ENCODE measurements at regions not wholly inside any gene's neighbourhood (a gene's known extent, or its start where the extent isn't known, plus 50 kb on each side); places are given as distances from the start of the nearest gene placed in this dataset.
A peak's percentile ranks its signal among the peaks of the same experiment; 100 is the strongest.
"Not testable (repeated sequence)": the region's sequence is repeated elsewhere in the genome, so short reads cannot be mapped to it uniquely, and the experiment has no call there.

DNA sequence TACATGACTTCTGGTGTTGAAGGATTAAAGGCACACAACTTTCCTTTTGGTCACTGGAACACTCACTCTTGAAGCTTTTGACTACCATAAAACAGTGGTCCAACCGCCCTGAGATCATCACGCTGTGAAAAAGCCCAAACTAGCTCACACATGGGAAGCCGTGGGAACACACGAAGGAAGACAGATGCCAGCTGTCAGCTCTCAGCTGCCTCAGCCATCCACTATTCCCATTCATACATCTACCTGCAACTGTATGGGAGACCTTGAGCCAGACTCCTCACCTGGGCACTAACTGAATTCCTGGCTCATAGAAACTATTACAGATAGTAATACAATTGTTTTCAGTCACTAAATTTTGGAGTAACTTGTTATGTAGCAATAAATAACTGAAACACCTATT lies 246.1 kb downstream of the MSX2 start:
- TF ChIP-seq CTCF (IDR thresholded peaks at IDR 0.05) (no peak), POLR2A (IDR thresholded peaks at IDR 0.05) (no peak)

DNA sequence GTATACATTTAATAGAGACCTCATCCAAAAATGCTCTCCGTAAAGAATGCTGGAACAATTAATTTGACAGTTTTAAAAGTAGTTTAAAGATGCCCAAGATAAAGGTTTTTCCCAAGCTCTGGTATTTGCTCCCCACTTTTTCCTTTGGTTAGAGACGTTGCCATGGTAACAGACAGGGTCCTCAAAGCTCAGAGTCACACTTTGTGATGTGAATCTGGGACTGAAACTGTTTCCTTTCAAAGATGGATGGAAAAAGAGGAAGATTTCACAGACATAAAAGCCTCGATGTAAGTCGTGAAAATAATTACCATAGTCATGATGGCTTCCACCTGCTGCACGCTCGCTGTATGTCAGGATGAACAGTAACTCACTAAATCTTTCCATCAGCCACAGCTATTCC lies 229.5 kb downstream of the MSX2 start:
- no peak for DNase-seq
- TF ChIP-seq CTCF (IDR thresholded peaks at IDR 0.05) (no peak), POLR2A (IDR thresholded peaks at IDR 0.05) (no peak)
- H3K9me3 ChIP-seq, result no peaks in the 10 kb centered on the region
- no peak overlapping the region for H3K27ac ChIP-seq
- H3K27me3 ChIP-seq, result no peaks in the 10 kb centered on the region
- no peaks in the 10 kb centered on the region for H3K36me3 ChIP-seq
- no peaks in the 10 kb centered on the region for H3K4me1 ChIP-seq
- no peak overlapping the region for H3K4me3 ChIP-seq

More for the DNA sequence above, 246.1 kb downstream of the MSX2 start:
- no peaks in the 10 kb centered on the region for H3K36me3 ChIP-seq
- H3K27ac ChIP-seq, result no peak overlapping the region
- no peak for DNase-seq
- peaks cover 0 to 6% (median 0%) of the 10 kb centered on the region in 4 donors for H3K9me3 ChIP-seq
- no peaks in the 10 kb centered on the region for H3K27me3 ChIP-seq
- no peak overlapping the region for H3K4me3 ChIP-seq
- H3K4me1 ChIP-seq, result no peaks in the 10 kb centered on the region

DNA sequence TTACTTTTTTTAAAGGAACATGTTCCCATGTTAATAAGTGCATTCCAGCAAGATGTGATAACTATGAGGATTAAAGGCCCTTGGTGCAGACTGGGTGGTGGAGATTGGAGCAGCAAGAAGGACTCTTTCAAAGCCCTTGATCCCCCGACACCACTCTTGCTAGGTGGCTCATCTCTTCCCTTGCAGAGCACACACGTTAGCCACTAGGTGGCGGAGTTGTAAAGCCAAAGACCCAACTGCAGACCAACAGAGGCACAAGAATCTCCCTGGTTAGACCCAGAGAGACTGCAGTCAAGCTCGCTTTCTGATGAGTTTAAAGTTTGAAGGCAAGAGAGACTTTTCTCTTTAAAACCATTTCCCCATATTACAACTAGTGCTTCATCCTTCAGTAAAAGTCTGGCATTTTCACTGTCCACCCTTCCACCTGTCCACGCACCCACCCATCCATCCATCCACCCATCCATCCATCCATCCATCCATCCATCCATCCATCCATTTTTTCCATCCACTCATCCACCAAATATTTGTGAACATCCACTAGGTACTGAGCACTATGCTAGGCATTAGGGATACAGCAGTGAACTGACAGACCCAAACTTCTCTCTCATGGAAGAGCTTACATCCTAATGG lies 226.9 kb downstream of the MSX2 start:
- no peaks in the 10 kb centered on the region for H3K36me3 ChIP-seq
- H3K4me1 ChIP-seq, result no peaks in the 10 kb centered on the region
- H3K27me3 ChIP-seq, result no peaks in the 10 kb centered on the region
- H3K27ac ChIP-seq, result no peak overlapping the region
- TF ChIP-seq CTCF (IDR thresholded peaks at IDR 0.05) (peak; percentile 22 to 70 (median 66)), POLR2A (IDR thresholded peaks at IDR 0.05) (no peak)
- no peak overlapping the region for H3K4me3 ChIP-seq
- no peaks in the 10 kb centered on the region for H3K9me3 ChIP-seq
- peak in 1 of 3 donors; percentile 61 for DNase-seq

DNA sequence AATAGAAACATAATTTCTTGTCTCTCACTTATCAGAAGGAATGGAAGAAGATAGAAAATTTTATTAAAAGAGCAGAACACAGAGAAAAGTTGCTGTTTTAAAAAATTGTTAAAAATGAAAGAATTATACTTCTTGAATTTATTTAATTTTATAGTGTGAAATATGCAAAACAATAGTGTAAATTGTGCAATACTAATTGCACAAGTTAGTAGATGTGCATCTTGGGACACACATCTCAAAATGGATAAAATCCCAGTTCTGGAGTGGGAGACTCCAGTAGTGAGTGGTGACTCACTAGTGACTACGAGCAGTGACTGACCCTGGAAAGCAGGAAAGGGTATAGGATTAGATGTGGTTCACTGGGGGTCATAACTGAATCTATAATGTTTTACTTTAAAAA lies 223.2 kb downstream of the MSX2 start:
- Histone ChIP-seq H3K4me1 (no peaks in the 10 kb centered on the region), H3K9me3 (no peaks in the 10 kb centered on the region), H3K27ac (no peak overlapping the region), H3K36me3 (no peaks in the 10 kb centered on the region), H3K4me3 (no peak overlapping the region), H3K27me3 (no peaks in the 10 kb centered on the region)
- no peak for TF ChIP-seq POLR2A (IDR thresholded peaks at IDR 0.05)
- TF ChIP-seq CTCF (IDR thresholded peaks at IDR 0.05), result no peak
- DNase-seq, result no peak

GRCh38 chr5:174945853-174946252 lies 221.5 kb downstream of the MSX2 start:
- DNase-seq, result no peak
- Histone ChIP-seq H3K9me3 (no peaks in the 10 kb centered on the region), H3K27me3 (no peaks in the 10 kb centered on the region), H3K4me1 (no peaks in the 10 kb centered on the region), H3K4me3 (no peak overlapping the region), H3K27ac (no peak overlapping the region), H3K36me3 (no peaks in the 10 kb centered on the region)
- TF ChIP-seq CTCF (IDR thresholded peaks at IDR 0.05), result no peak
- no peak for TF ChIP-seq POLR2A (IDR thresholded peaks at IDR 0.05)

- DNase-seq, result no peak
- Histone ChIP-seq H3K36me3 (no peaks in the 10 kb centered on the region), H3K27ac (no peak overlapping the region), H3K9me3 (no peaks in the 10 kb centered on the region), H3K27me3 (no peaks in the 10 kb centered on the region), H3K4me1 (no peaks in the 10 kb centered on the region), H3K4me3 (no peak overlapping the region)
- TF ChIP-seq POLR2A (IDR thresholded peaks at IDR 0.05) (no peak), CTCF (IDR thresholded peaks at IDR 0.05) (no peak)
These were observed 219.4 kb downstream of the MSX2 start for GRCh38 chr5:174943785-174944184.

DNA sequence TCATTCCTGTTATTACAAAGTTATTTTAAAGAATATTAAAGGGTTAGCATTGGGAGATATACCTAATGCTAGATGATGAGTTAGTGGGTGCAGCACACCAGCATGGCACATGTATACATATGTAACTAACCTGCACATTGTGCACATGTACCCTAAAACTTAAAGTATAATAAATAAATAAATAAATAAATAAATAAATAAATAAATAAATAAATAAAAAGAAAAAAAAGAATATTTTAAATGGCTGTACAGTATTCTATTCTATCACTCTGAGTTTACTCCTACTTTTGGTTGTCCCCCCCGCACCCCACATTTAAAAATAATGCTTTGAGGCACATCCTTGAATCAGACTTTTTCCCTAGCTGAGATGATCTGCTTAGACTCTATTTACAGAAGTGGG lies 218.6 kb downstream of the MSX2 start:
- not testable (repeated sequence) for H3K4me1 ChIP-seq, H3K36me3 ChIP-seq, H3K9me3 ChIP-seq, H3K27ac ChIP-seq, H3K27me3 ChIP-seq, DNase-seq, H3K4me3 ChIP-seq

All from Peyer's patch (tissue), 4 donors.